Adipocyte (in vitro differentiated cells): ENCODE measurements at regions not wholly inside any gene's neighbourhood (a gene's known extent, or its start where the extent isn't known, plus 50 kb on each side); places are given as distances from the start of the nearest gene placed in this dataset.
"Not testable (repeated sequence)": the region's sequence is repeated elsewhere in the genome, so short reads cannot be mapped to it uniquely, and the experiment has no call there.

Experiments
- DNase-seq: peaks from one replicate; pipeline ENCODE4 v3.0.0-alpha.2; 2015; ENCODE audit warnings: low read depth
- H3K27me3 ChIP-seq: replicated peaks from 2 replicates; pipeline ENCODE4 v1.7.0; 2013; ENCODE audit warnings: mild to moderate bottlenecking, low read length, moderate library complexity; ENCODE audit not compliant: control insufficient read depth, insufficient read depth
- H3K36me3 ChIP-seq: 2 replicates; pipeline ENCODE4 v1.7.0; 2013; ENCODE audit warnings: low read length, mild to moderate bottlenecking, moderate library complexity; ENCODE audit not compliant: control insufficient read depth, insufficient read depth, severe bottlenecking
- H3K4me1 ChIP-seq: 2 replicates; pipeline ENCODE4 v1.7.0; 2013; ENCODE audit warnings: mild to moderate bottlenecking, low read length, moderate library complexity; ENCODE audit not compliant: control insufficient read depth, insufficient read depth
- H3K4me3 ChIP-seq: 2 replicates; pipeline ENCODE4 v1.7.0; 2013; ENCODE audit warnings: mild to moderate bottlenecking, low read length, moderate library complexity
- H3K9ac ChIP-seq: 2 replicates; pipeline ENCODE4 v1.7.0; 2013; ENCODE audit warnings: mild to moderate bottlenecking, low read length, moderate library complexity
- H3K9me3 ChIP-seq: 2 replicates; pipeline ENCODE4 v1.7.0; 2013; ENCODE audit warnings: mild to moderate bottlenecking, low read length, moderate library complexity; ENCODE audit not compliant: control insufficient read depth

GRCh38 chr7:113636727-113637421 lies 281.9 kb downstream of the PPP1R3A start:
- no peak overlapping the region for H3K4me3 ChIP-seq
- no peak overlapping the region for H3K9ac ChIP-seq
- peaks cover 6% of the 10 kb centered on the region for H3K4me1 ChIP-seq
- H3K36me3 ChIP-seq = no peaks in the 10 kb centered on the region
- no peak for DNase-seq
- no peaks in the 10 kb centered on the region for H3K27me3 ChIP-seq
- no peaks in the 10 kb centered on the region for H3K9me3 ChIP-seq

DNA sequence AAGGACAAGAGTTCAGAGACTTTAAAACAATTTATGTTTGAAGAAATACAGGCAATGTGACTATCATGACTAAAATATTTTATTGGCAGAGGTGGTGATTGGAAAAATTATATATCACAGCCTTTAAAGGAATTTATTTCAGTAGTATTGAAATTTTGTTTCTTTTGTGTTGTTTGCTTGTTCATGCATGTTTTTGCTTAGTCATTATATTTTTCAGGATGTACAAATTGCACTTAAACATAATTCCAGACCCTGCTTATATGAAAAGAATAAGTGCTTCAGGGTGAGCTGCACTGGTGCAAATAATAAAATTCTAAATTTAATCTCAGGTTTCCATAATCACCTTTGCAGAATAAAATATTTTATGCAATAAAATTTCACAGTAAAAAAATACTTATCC lies 283.3 kb downstream of the PPP1R3A start:
- H3K9me3 ChIP-seq = no peaks in the 10 kb centered on the region
- H3K4me1 ChIP-seq = peaks cover 6% of the 10 kb centered on the region
- no peaks in the 10 kb centered on the region for H3K36me3 ChIP-seq
- no peak for DNase-seq
- H3K9ac ChIP-seq = no peak overlapping the region
- H3K27me3 ChIP-seq = no peaks in the 10 kb centered on the region
- no peak overlapping the region for H3K4me3 ChIP-seq

DNA sequence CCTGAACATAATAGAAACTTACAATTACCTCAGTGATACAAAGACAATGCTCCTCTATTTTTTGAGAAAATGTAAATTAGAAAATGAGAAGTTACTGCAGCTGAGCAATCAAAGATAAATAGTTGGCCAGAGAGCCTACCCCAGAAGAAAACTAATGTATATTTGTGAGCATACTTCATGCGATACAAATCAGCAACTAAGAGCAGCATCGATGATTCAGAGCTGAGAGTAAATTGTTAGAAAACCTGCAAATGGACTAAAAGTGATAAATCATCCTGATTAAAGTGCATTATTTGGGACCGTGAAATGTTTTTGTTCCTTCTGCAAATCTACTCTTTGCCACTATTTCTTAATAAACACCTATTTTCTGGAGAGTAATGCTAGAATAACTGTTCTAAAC lies 285.7 kb downstream of the PPP1R3A start:
- no peaks in the 10 kb centered on the region for H3K36me3 ChIP-seq
- H3K27me3 ChIP-seq = no peaks in the 10 kb centered on the region
- no peak overlapping the region for H3K9ac ChIP-seq
- no peak for DNase-seq
- no peaks in the 10 kb centered on the region for H3K9me3 ChIP-seq
- H3K4me1 ChIP-seq = peaks cover 6% of the 10 kb centered on the region
- no peak overlapping the region for H3K4me3 ChIP-seq

GRCh38 chr7:113628948-113629847 lies 289.6 kb downstream of the PPP1R3A start:
- no peaks in the 10 kb centered on the region for H3K27me3 ChIP-seq
- DNase-seq = no peak

DNA sequence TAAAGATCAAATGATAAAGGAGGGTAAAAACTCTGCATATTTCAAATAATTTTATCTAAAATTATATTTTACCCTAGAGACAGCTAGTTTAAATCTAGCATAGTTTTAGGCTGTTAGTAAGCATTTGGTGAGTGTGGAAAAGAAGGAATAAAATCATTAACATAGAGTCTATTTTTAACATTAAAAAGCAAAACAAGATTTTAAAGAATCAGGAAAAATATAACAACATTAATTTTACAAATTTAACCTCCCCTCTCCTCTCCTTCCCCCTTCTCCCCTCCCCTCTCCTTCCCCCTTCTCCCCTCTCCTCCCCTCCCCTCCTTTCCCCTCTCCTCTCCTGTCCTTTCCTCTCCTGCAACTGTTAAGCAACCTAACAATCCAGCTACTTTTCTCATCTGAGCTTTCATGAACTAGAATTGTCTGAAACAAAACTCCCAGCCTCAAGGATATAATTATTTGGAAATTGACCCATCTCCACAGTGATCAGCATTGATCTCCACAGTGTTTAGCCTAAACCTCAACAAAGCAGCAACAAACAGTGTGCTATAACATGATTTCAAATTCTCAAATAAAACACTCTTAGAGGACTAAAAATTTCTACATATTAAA lies 293.2 kb downstream of the PPP1R3A start:
- H3K4me3 ChIP-seq = no peak overlapping the region
- H3K9ac ChIP-seq = no peak overlapping the region
- no peaks in the 10 kb centered on the region for H3K4me1 ChIP-seq
- no peak for DNase-seq
- H3K27me3 ChIP-seq = no peaks in the 10 kb centered on the region
- no peaks in the 10 kb centered on the region for H3K36me3 ChIP-seq
- H3K9me3 ChIP-seq = peaks cover 5% of the 10 kb centered on the region

More at GRCh38 chr7:113628948-113629847, 289.6 kb downstream of the PPP1R3A start:
- Histone ChIP-seq H3K9ac (no peak overlapping the region), H3K36me3 (no peaks in the 10 kb centered on the region), H3K4me1 (no peaks in the 10 kb centered on the region), H3K9me3 (no peaks in the 10 kb centered on the region), H3K4me3 (no peak overlapping the region)

- H3K27me3 ChIP-seq = no peaks in the 10 kb centered on the region
- no peaks in the 10 kb centered on the region for H3K36me3 ChIP-seq
- H3K4me3 ChIP-seq = no peak overlapping the region
- H3K4me1 ChIP-seq = no peaks in the 10 kb centered on the region
- no peak overlapping the region for H3K9ac ChIP-seq
- peaks cover 17% of the 10 kb centered on the region for H3K9me3 ChIP-seq
- no peak for DNase-seq
Measured at GRCh38 chr7:113622796-113623195, 296.0 kb downstream of the PPP1R3A start.

DNA sequence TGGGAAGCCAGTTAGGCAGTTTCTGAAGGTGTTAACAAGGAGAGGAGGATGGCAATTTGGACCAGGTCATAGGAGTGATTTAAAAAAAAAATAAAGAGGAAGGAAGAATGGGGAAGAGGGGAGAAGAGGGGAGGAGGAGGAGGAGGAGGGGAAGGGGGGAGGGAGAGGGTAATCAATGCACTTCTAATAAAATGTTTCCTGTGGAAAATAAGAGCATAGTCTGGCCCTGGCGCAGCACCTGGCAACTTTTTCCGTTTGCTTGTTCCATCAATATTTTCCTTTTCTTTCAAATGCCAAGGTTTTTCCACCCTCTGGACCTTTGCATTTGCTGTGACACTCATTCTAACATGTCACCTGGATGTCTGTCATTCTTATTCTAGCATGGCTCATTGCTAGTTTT lies 308.2 kb downstream of the PPP1R3A start:
- Histone ChIP-seq H3K9ac (no peak overlapping the region), H3K9me3 (no peaks in the 10 kb centered on the region), H3K36me3 (no peaks in the 10 kb centered on the region), H3K27me3 (no peaks in the 10 kb centered on the region), H3K4me1 (no peaks in the 10 kb centered on the region), H3K4me3 (no peak overlapping the region)
- no peak for DNase-seq

DNA sequence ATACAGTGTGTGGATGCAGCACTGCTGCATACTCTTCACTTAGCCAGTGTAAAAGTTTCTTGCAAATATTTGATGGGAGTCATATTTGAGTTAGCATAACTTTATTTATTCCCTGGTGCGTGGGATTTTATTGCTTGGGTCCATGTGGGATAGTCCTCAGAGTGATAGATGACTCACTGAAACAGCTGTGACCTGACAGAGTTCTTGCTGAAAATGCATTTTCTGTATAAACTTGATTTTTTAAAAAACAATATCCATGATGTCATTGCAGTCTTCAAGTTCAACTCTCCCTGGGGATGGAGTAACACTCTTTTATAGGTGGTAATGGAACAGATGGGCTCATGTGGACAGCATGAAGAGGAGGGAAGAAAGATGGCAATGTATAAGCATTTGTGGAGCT lies 310.0 kb downstream of the PPP1R3A start:
- no peak for DNase-seq
- H3K9ac ChIP-seq = no peak overlapping the region

GRCh38 chr7:113606325-113606724 lies 312.5 kb downstream of the PPP1R3A start:
- no peak overlapping the region for H3K9ac ChIP-seq
- no peak overlapping the region for H3K4me3 ChIP-seq
- no peaks in the 10 kb centered on the region for H3K36me3 ChIP-seq
- H3K9me3 ChIP-seq = no peaks in the 10 kb centered on the region
- no peaks in the 10 kb centered on the region for H3K4me1 ChIP-seq
- H3K27me3 ChIP-seq = no peaks in the 10 kb centered on the region
- no peak for DNase-seq

More for the DNA sequence above, 310.0 kb downstream of the PPP1R3A start:
- no peak overlapping the region for H3K4me3 ChIP-seq
- no peaks in the 10 kb centered on the region for H3K4me1 ChIP-seq
- H3K9me3 ChIP-seq = no peaks in the 10 kb centered on the region
- H3K36me3 ChIP-seq = no peaks in the 10 kb centered on the region
- H3K27me3 ChIP-seq = no peaks in the 10 kb centered on the region

DNA sequence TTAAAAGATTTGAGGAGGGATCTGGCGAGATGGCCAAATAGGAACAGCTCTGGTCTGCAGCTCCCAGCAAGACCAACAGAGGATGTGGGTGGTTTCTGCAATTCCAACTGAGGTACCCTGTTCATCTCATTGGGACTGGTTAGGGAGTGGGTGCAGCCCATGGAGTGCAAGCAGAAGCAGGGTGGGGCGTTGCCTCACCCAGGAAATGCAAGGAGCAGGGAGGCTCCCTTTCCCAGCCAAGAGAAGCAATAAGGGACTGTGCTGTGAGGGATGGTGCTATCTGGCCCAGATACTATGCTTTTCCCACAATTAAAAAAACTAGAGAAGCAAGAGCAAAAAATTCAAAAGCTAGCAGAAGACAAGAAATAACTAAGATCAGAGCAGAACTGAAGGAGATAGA lies 318.4 kb downstream of the PPP1R3A start:
- not testable (repeated sequence) for DNase-seq, H3K27me3 ChIP-seq, H3K9ac ChIP-seq, H3K36me3 ChIP-seq, H3K4me3 ChIP-seq, H3K9me3 ChIP-seq, H3K4me1 ChIP-seq

- not testable (repeated sequence) for DNase-seq, H3K9me3 ChIP-seq, H3K27me3 ChIP-seq, H3K36me3 ChIP-seq, H3K4me1 ChIP-seq, H3K9ac ChIP-seq, H3K4me3 ChIP-seq
Measured at GRCh38 chr7:113593455-113593854, 325.4 kb downstream of the PPP1R3A start.
